B cell (primary cell): ENCODE measurements at regions not wholly inside any gene's neighbourhood (a gene's known extent, or its start where the extent isn't known, plus 50 kb on each side); places are given as distances from the start of the nearest gene placed in this dataset.

Source experiments
- ATAC-seq: fragments of 200-7000 bp; cut with Tn5 transposase; one replicate; pipeline ENCODE4 v1.10.0; 2021; ENCODE audit warnings: low read depth, mild to moderate bottlenecking, moderate number of reproducible peaks, moderate library complexity
- CTCF ChIA-PET: fragments of 350-600 bp; sonication (Branson Sonifier 250); formaldehyde crosslinking; loops from one replicate; lab custom pipeline; 2021; ENCODE audit warnings: antibody characterized with exemption, inconsistent platforms; lab: Charles Lee
- POLR2A ChIA-PET: fragments of 350-600 bp; sonication (Branson Sonifier 250); formaldehyde crosslinking; loops from one replicate; lab custom pipeline; 2021; ENCODE audit warnings: antibody characterized with exemption; lab: Charles Lee
- DNase-seq: peaks from one replicate; pipeline ENCODE4 v3.0.0; 2013
- H2AFZ ChIP-seq: 2 replicates; pipeline ENCODE4 v1.6.1; 2012; ENCODE audit warnings: mild to moderate bottlenecking, low read depth, low read length; ENCODE audit not compliant: insufficient read depth, poor library complexity, severe bottlenecking
- H3K27ac ChIP-seq, 2 donors: 1 replicate in 1 of 2; 2 replicates in 1 of 2; pipeline ENCODE4 v1.5.1; 2012 to 2013; ENCODE audit warnings: low read length in 2 of 2, mild to moderate bottlenecking in 2 of 2, moderate library complexity in 1 of 2
- H3K27me3 ChIP-seq, 4 experiments: fragments of 200-600 bp in 1 of 4; sonication (generic) in 1 of 4; replicated peaks in 1 of 4; 1 replicate in 2 of 4; 2 replicates in 2 of 4; pipeline versions ENCODE4 v1.6.1 to v1.7.0; 2013 to 2016; ENCODE audit warnings: low read length in 3 of 4, mild to moderate bottlenecking in 2 of 4, mixed read lengths in 1 of 4, moderate library complexity in 1 of 4; ENCODE audit not compliant: insufficient read depth in 4 of 4, control insufficient read depth in 3 of 4; ENCODE audit errors: control extremely low read depth in 1 of 4
- H3K36me3 ChIP-seq, 2 experiments: replicated peaks in 1 of 2; 1 replicate in 1 of 2; 2 replicates in 1 of 2; pipeline versions ENCODE4 v1.6.1 to v1.7.1; 2013; ENCODE audit warnings: low read length in 1 of 2; ENCODE audit not compliant: insufficient read depth in 2 of 2, control insufficient read depth in 1 of 2; ENCODE audit errors: control extremely low read depth in 1 of 2, extremely low read depth in 1 of 2
- H3K4me1 ChIP-seq, 2 donors: fragments of 200-600 bp in 1 of 2; sonication (generic) in 1 of 2; 1 replicate in 1 of 2; 2 replicates in 1 of 2; pipeline versions ENCODE4 v1.5.1 to v1.6.1; 2013 to 2017; ENCODE audit warnings: low read length in 2 of 2; ENCODE audit not compliant: control insufficient read depth in 2 of 2, insufficient read depth in 2 of 2
- H3K4me2 ChIP-seq: replicated peaks from 2 replicates; pipeline ENCODE3; 2012; ENCODE audit warnings: mild to moderate bottlenecking, low read depth, low read length; ENCODE audit not compliant: poor library complexity, severe bottlenecking
- H3K4me3 ChIP-seq, 5 experiments: fragments of 200-600 bp in 1 of 5; sonication (generic) in 1 of 5; 1 replicate in 3 of 5; 2 replicates in 2 of 5; pipeline versions ENCODE4 v1.5.1 to v1.7.0; 2011 to 2016; ENCODE audit warnings: low read length in 4 of 5, mild to moderate bottlenecking in 4 of 5, low read depth in 2 of 5, control low read depth in 1 of 5, moderate library complexity in 1 of 5; ENCODE audit not compliant: insufficient read depth in 1 of 5; ENCODE audit errors: control extremely low read depth in 1 of 5, extremely low read depth in 1 of 5
- H3K79me2 ChIP-seq: fragments of 200-600 bp; sonication (generic); one replicate; pipeline ENCODE4 v1.6.0; 2016; ENCODE audit warnings: low read length; ENCODE audit not compliant: control insufficient read depth, insufficient read depth
- H3K9ac ChIP-seq: fragments of 200-600 bp; sonication (generic); 2 replicates; pipeline ENCODE4 v1.6.1; 2017; ENCODE audit warnings: mild to moderate bottlenecking, low read length, moderate library complexity
- H3K9me3 ChIP-seq, 3 donors: one replicate each; pipeline versions ENCODE4 v1.6.1 to v1.7.1; 2013; ENCODE audit warnings: low read length in 2 of 3; ENCODE audit not compliant: control insufficient read depth in 2 of 3, insufficient read depth in 1 of 3; ENCODE audit errors: control extremely low read depth in 1 of 3
- H4K20me1 ChIP-seq: 2 replicates; pipeline ENCODE4 v1.6.0; 2012; ENCODE audit warnings: mild to moderate bottlenecking, low read length; ENCODE audit not compliant: insufficient read depth, control insufficient read depth, poor library complexity, severe bottlenecking
- H3K27ac Mint-ChIP-seq: one replicate; pipeline ENCODE4 v1.8.0; 2021; ENCODE audit warnings: mixed read lengths
- H3K27me3 Mint-ChIP-seq: one replicate; pipeline ENCODE4 v1.8.0; 2021; ENCODE audit warnings: mixed read lengths
- H3K4me1 Mint-ChIP-seq: one replicate; pipeline ENCODE4 v1.8.0; 2021; ENCODE audit warnings: mixed read lengths
- H3K4me3 Mint-ChIP-seq: one replicate; pipeline ENCODE4 v1.8.0; 2021; ENCODE audit warnings: mixed read lengths
- H3K9me3 Mint-ChIP-seq: one replicate; pipeline ENCODE4 v1.8.0; 2022; ENCODE audit warnings: mixed read lengths; ENCODE audit not compliant: insufficient read depth
- EZH2 ChIP-seq: IDR thresholded peaks from 2 replicates; pipeline ENCODE4 v1.6.1; 2012; ENCODE audit warnings: borderline replicate concordance, low read depth, mild to moderate bottlenecking, moderate library complexity, low read length; ENCODE audit not compliant: insufficient read depth, poor library complexity, severe bottlenecking
- WGBS: methylation state at CpG from one replicate; pipeline ENCODE4 v1.1.5; 2013; ENCODE audit warnings: missing lambda C conversion rate; ENCODE audit not compliant: insufficient coverage; 5-methylcytosine and 5-hydroxymethylcytosine counted together
- intact Hi-C: fragments of 100-400 bp; cut with micrococcal nuclease; formaldehyde crosslinking; loops from one replicate; pipeline ENCODE4 v1.10.0; 2022
- TF ChIP-seq, protein P1 (sequence below): fragments of 200-600 bp; IDR thresholded peaks from one replicate; pipeline ENCODE4 v1.8.0; 2022; ENCODE audit warnings: antibody characterized with exemption, mild to moderate bottlenecking

- TF ChIP-seq, protein P1, sequence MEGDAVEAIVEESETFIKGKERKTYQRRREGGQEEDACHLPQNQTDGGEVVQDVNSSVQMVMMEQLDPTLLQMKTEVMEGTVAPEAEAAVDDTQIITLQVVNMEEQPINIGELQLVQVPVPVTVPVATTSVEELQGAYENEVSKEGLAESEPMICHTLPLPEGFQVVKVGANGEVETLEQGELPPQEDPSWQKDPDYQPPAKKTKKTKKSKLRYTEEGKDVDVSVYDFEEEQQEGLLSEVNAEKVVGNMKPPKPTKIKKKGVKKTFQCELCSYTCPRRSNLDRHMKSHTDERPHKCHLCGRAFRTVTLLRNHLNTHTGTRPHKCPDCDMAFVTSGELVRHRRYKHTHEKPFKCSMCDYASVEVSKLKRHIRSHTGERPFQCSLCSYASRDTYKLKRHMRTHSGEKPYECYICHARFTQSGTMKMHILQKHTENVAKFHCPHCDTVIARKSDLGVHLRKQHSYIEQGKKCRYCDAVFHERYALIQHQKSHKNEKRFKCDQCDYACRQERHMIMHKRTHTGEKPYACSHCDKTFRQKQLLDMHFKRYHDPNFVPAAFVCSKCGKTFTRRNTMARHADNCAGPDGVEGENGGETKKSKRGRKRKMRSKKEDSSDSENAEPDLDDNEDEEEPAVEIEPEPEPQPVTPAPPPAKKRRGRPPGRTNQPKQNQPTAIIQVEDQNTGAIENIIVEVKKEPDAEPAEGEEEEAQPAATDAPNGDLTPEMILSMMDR, result no peak
- no peak for TF ChIP-seq EZH2
- no CpG with 5 or more reads among the region's 1 CpG for WGBS
- Mint-ChIP-seq H3K4me3 (no peak overlapping the region), H3K27me3 (no peaks in the 10 kb centered on the region), H3K4me1 (no peaks in the 10 kb centered on the region), H3K9me3 (no peaks in the 10 kb centered on the region), H3K27ac (no peak overlapping the region)
- Histone ChIP-seq H4K20me1 (no peaks in the 10 kb centered on the region), H3K79me2 (no peaks in the 10 kb centered on the region), H3K4me2 (no peak overlapping the region), H3K36me3 (no peaks in the 10 kb centered on the region), H3K27ac (no peak overlapping the region), H3K4me1 (no peaks in the 10 kb centered on the region), H3K4me3 (no peak overlapping the region), H2AFZ (no peak overlapping the region), H3K27me3 (no peaks in the 10 kb centered on the region), H3K9ac (no peak overlapping the region), H3K9me3 (no peaks in the 10 kb centered on the region)
- ChIA-PET POLR2A (no interaction called here), CTCF (no interaction called here)
- intact Hi-C loops, result no loop called here
- ATAC-seq (no peak), DNase-seq (no peak)
These were observed 60.7 kb upstream of the NFKB1 start for GRCh38 chr4:102440498-102440897.

GRCh38 chr4:102441978-102442911 is 58.9 kb upstream of the NFKB1 start:
- H4K20me1 ChIP-seq, result no peaks in the 10 kb centered on the region
- no peak overlapping the region for H3K9ac ChIP-seq
- H3K36me3 ChIP-seq, result no peaks in the 10 kb centered on the region
- H3K4me1 ChIP-seq, result no peaks in the 10 kb centered on the region
- ChIA-PET CTCF (interaction anchor here (1.0 kb wide), 2 partner anchors 11 to 12 kb away, joined by 3 to 4 read pairs; no protein-coding TSS in a partner anchor), POLR2A (no interaction called here)
- H3K79me2 ChIP-seq, result no peaks in the 10 kb centered on the region
- no peaks in the 10 kb centered on the region for H3K27me3 ChIP-seq
- H3K27ac ChIP-seq, result no peak overlapping the region
- no peaks in the 10 kb centered on the region for H3K9me3 ChIP-seq
- DNase-seq (no peak), ATAC-seq (no peak)
- intact Hi-C loops, result no loop called here
- Mint-ChIP-seq H3K27me3 (no peaks in the 10 kb centered on the region), H3K4me1 (no peaks in the 10 kb centered on the region), H3K4me3 (no peak overlapping the region), H3K9me3 (no peaks in the 10 kb centered on the region), H3K27ac (no peak overlapping the region)
- no peak for TF ChIP-seq EZH2
- TF ChIP-seq, protein P1, result no peak
- 87% methylated on average over 7 of the region's 8 CpGs for WGBS
- H3K4me2 ChIP-seq, result no peak overlapping the region
- no peak overlapping the region for H3K4me3 ChIP-seq
- H2AFZ ChIP-seq, result no peak overlapping the region
